Activated CD4-positive, alpha-beta T cell treated with anti-CD3 and anti-CD28 coated beads, Interleukin-2, amount 10 ng/mL, durations not matched to agents 24 days and 14 days (primary cell): ENCODE measurements at regions not wholly inside any gene's neighbourhood (a gene's known extent, or its start where the extent isn't known, plus 50 kb on each side); places are given as distances from the start of the nearest gene placed in this dataset.
"Not testable (repeated sequence)": the region's sequence is repeated elsewhere in the genome, so short reads cannot be mapped to it uniquely, and the experiment has no call there.

Experiments used
- DNase-seq: peaks from one replicate; pipeline ENCODE4 v3.0.0; 2022
- H3K27ac Mint-ChIP-seq: one replicate; pipeline ENCODE4 v1.8.0; 2022; ENCODE audit warnings: mild to moderate bottlenecking, mixed read lengths
- H3K27me3 Mint-ChIP-seq: one replicate; pipeline ENCODE4 v1.8.0; 2022; ENCODE audit warnings: mixed read lengths
- H3K36me3 Mint-ChIP-seq: one replicate; pipeline ENCODE4 v1.8.0; 2022; ENCODE audit warnings: low read depth, mild to moderate bottlenecking, mixed read lengths
- H3K4me1 Mint-ChIP-seq: one replicate; pipeline ENCODE4 v1.8.0; 2021; ENCODE audit warnings: mixed read lengths
- H3K4me3 Mint-ChIP-seq: one replicate; pipeline ENCODE4 v1.8.0; 2022; ENCODE audit warnings: mild to moderate bottlenecking, moderate library complexity, mixed read lengths
- H3K9me3 Mint-ChIP-seq: one replicate; pipeline ENCODE4 v1.8.0; 2021; ENCODE audit warnings: mixed read lengths
- intact Hi-C: fragments of 100-400 bp; cut with micrococcal nuclease; formaldehyde crosslinking; loops from one replicate; pipeline ENCODE4 v1.15.1; 2023

- intact Hi-C loops: loop anchor here (2.0 kb wide), 1 partner anchor 165 kb away; no protein-coding TSS in a partner anchor
- H3K9me3 Mint-ChIP-seq: not testable (repeated sequence)
- peak overlapping the region; percentile 91 for H3K27ac Mint-ChIP-seq
Observed at GRCh38 chr12:92405801-92406251, 260.2 kb upstream of the BTG1 start.

GRCh38 chr12:92404921-92405320 is 259.3 kb upstream of the BTG1 start:
- Mint-ChIP-seq H3K27me3 (no peaks in the 10 kb centered on the region), H3K4me3 (peak overlapping the region; percentile 16), H3K36me3 (peaks cover 4% of the 10 kb centered on the region), H3K27ac (peak overlapping the region; percentile 94), H3K4me1 (peaks cover 69% of the 10 kb centered on the region), H3K9me3 (no peaks in the 10 kb centered on the region)
- no peak for DNase-seq
- intact Hi-C loops: loop anchor here (1.0 to 5.0 kb wide), 7 partner anchors 166 to 828 kb away; partner anchors contain the start of gene EEA1

More at GRCh38 chr12:92405801-92406251, 260.2 kb upstream of the BTG1 start:
- H3K4me1 Mint-ChIP-seq: peaks cover 66% of the 10 kb centered on the region
- not testable (repeated sequence) for H3K36me3 Mint-ChIP-seq, H3K27me3 Mint-ChIP-seq
- peak; percentile 82 for DNase-seq
- peak overlapping the region; percentile 80 for H3K4me3 Mint-ChIP-seq

- H3K27ac Mint-ChIP-seq: peak overlapping the region; percentile 94
- H3K9me3 Mint-ChIP-seq: no peaks in the 10 kb centered on the region
- peaks cover 4% of the 10 kb centered on the region for H3K36me3 Mint-ChIP-seq
- H3K4me3 Mint-ChIP-seq: peak overlapping the region; percentile 69
- intact Hi-C loops: loop anchor here (1.0 to 5.0 kb wide), 7 partner anchors 166 to 827 kb away; partner anchors contain the start of gene EEA1
- peaks cover 72% of the 10 kb centered on the region for H3K4me1 Mint-ChIP-seq
- no peak for DNase-seq
- no peaks in the 10 kb centered on the region for H3K27me3 Mint-ChIP-seq
Observed at GRCh38 chr12:92404259-92404894, 258.7 kb upstream of the BTG1 start.

- H3K27ac Mint-ChIP-seq: peak overlapping the region; percentile 94
- intact Hi-C loops: loop anchor here (1.0 to 5.0 kb wide), 13 partner anchors 41 to 826 kb away; partner anchors contain the start of gene EEA1
- H3K4me3 Mint-ChIP-seq: peak overlapping the region; percentile 69
- H3K9me3 Mint-ChIP-seq: no peaks in the 10 kb centered on the region
- peaks cover 78% of the 10 kb centered on the region for H3K4me1 Mint-ChIP-seq
- peak; percentile 93 for DNase-seq
- H3K27me3 Mint-ChIP-seq: no peaks in the 10 kb centered on the region
- peaks cover 4% of the 10 kb centered on the region for H3K36me3 Mint-ChIP-seq
Observed at GRCh38 chr12:92403210-92404175, 257.8 kb upstream of the BTG1 start.

GRCh38 chr12:92402415-92402814 is 256.8 kb upstream of the BTG1 start:
- H3K4me1 Mint-ChIP-seq: peaks cover 80% of the 10 kb centered on the region
- H3K36me3 Mint-ChIP-seq: peaks cover 5% of the 10 kb centered on the region
- intact Hi-C loops: loop anchor here (2.0 to 5.0 kb wide), 6 partner anchors 192 to 825 kb away; partner anchors contain the start of gene EEA1
- no peak for DNase-seq
- H3K27ac Mint-ChIP-seq: peak overlapping the region; percentile 80
- H3K9me3 Mint-ChIP-seq: peaks cover 4% of the 10 kb centered on the region
- peak overlapping the region; percentile 34 for H3K4me3 Mint-ChIP-seq
- no peaks in the 10 kb centered on the region for H3K27me3 Mint-ChIP-seq

GRCh38 chr12:92400006-92400405 is 254.4 kb upstream of the BTG1 start:
- peak; percentile 75 for DNase-seq
- Mint-ChIP-seq H3K4me3 (peak overlapping the region; percentile 66), H3K4me1 (peaks cover 81% of the 10 kb centered on the region), H3K27me3 (no peaks in the 10 kb centered on the region), H3K9me3 (peaks cover 14% of the 10 kb centered on the region), H3K27ac (peak overlapping the region; percentile 89), H3K36me3 (peaks cover 7% of the 10 kb centered on the region)
- intact Hi-C loops: loop anchor here (2.0 to 5.0 kb wide), 5 partner anchors 189 to 823 kb away; partner anchors contain the start of gene EEA1

- Mint-ChIP-seq H3K9me3 (peaks cover 14% of the 10 kb centered on the region), H3K27ac (peak overlapping the region; percentile 89), H3K4me3 (peak overlapping the region; percentile 66), H3K27me3 (no peaks in the 10 kb centered on the region), H3K4me1 (peaks cover 76% of the 10 kb centered on the region), H3K36me3 (peaks cover 18% of the 10 kb centered on the region)
- peak; percentile 78 for DNase-seq
- intact Hi-C loops: loop anchor here (2.0 kb wide), 1 partner anchor 154 kb away; no protein-coding TSS in a partner anchor
Observed at GRCh38 chr12:92398565-92399309, 253.1 kb upstream of the BTG1 start.

GRCh38 chr12:92396647-92397252 is 251.1 kb upstream of the BTG1 start:
- intact Hi-C loops: no loop called here
- peaks cover 66% of the 10 kb centered on the region for H3K4me1 Mint-ChIP-seq
- H3K4me3 Mint-ChIP-seq: no peak overlapping the region
- peak overlapping the region; percentile 50 for H3K27ac Mint-ChIP-seq
- peak; percentile 55 for DNase-seq
- peaks cover 33% of the 10 kb centered on the region for H3K36me3 Mint-ChIP-seq
- peaks cover 22% of the 10 kb centered on the region for H3K9me3 Mint-ChIP-seq
- no peaks in the 10 kb centered on the region for H3K27me3 Mint-ChIP-seq

- DNase-seq: no peak
- Mint-ChIP-seq H3K4me1 (peaks cover 61% of the 10 kb centered on the region), H3K9me3 (peaks cover 26% of the 10 kb centered on the region), H3K27me3 (no peaks in the 10 kb centered on the region), H3K36me3 (peaks cover 35% of the 10 kb centered on the region), H3K4me3 (no peak overlapping the region), H3K27ac (no peak overlapping the region)
- intact Hi-C loops: no loop called here
Observed at GRCh38 chr12:92395322-92395721, 249.7 kb upstream of the BTG1 start.

- Mint-ChIP-seq H3K4me1 (peaks cover 58% of the 10 kb centered on the region), H3K4me3 (no peak overlapping the region), H3K27me3 (no peaks in the 10 kb centered on the region), H3K36me3 (peaks cover 38% of the 10 kb centered on the region), H3K9me3 (peaks cover 26% of the 10 kb centered on the region), H3K27ac (no peak overlapping the region)
- peak; percentile 51 for DNase-seq
- intact Hi-C loops: no loop called here
Observed at GRCh38 chr12:92394895-92395294, 249.2 kb upstream of the BTG1 start.

- Mint-ChIP-seq H3K27me3 (no peaks in the 10 kb centered on the region), H3K4me1 (peaks cover 45% of the 10 kb centered on the region), H3K27ac (no peak overlapping the region), H3K4me3 (no peak overlapping the region), H3K9me3 (peaks cover 26% of the 10 kb centered on the region), H3K36me3 (peaks cover 38% of the 10 kb centered on the region)
- peak; percentile 71 for DNase-seq
- intact Hi-C loops: no loop called here
Observed at GRCh38 chr12:92393504-92393903, 247.9 kb upstream of the BTG1 start.

- H3K4me1 Mint-ChIP-seq: peaks cover 36% of the 10 kb centered on the region
- DNase-seq, H3K27me3 Mint-ChIP-seq, H3K4me3 Mint-ChIP-seq, intact Hi-C loops, H3K27ac Mint-ChIP-seq: not testable (repeated sequence)
- peaks cover 17% of the 10 kb centered on the region for H3K9me3 Mint-ChIP-seq
- H3K36me3 Mint-ChIP-seq: peaks cover 36% of the 10 kb centered on the region
Observed at GRCh38 chr12:92391726-92392125, 246.1 kb upstream of the BTG1 start.

- DNase-seq: no peak
- Mint-ChIP-seq H3K27me3 (no peaks in the 10 kb centered on the region), H3K4me3 (no peak overlapping the region), H3K4me1 (peaks cover 31% of the 10 kb centered on the region), H3K27ac (no peak overlapping the region), H3K36me3 (peaks cover 26% of the 10 kb centered on the region), H3K9me3 (peaks cover 12% of the 10 kb centered on the region)
- intact Hi-C loops: no loop called here
Observed at GRCh38 chr12:92389466-92389865, 243.8 kb upstream of the BTG1 start.
